SK-N-SH treated with all-trans-retinoic acid at 6 μM for 48 hours (cell line): ENCODE measurements at regions not wholly inside any gene's neighbourhood (a gene's known extent, or its start where the extent isn't known, plus 50 kb on each side); places are given as distances from the start of the nearest gene placed in this dataset.

Experiments used
- ARNTL ChIP-seq: fragments of 450-650 bp; formaldehyde crosslinking; IDR thresholded peaks from 2 replicates; pipeline ENCODE4 v1.5.0; 2020; ENCODE audit warnings: low read depth, mild to moderate bottlenecking, moderate library complexity, borderline replicate concordance
- CREB5 ChIP-seq: fragments of 250-450 bp; sonication (Bioruptor Pico); IDR thresholded peaks from 2 replicates; pipeline ENCODE4 v1.5.1; 2020; ENCODE audit warnings: low read depth, mild to moderate bottlenecking, moderate library complexity
- CSDC2 ChIP-seq: fragments of 250-450 bp; sonication (Bioruptor Pico); IDR thresholded peaks from 2 replicates; pipeline ENCODE4 v1.5.0; 2020; ENCODE audit warnings: mild to moderate bottlenecking, moderate library complexity
- GLIS3 ChIP-seq: fragments of 250-450 bp; sonication (Bioruptor Pico); IDR thresholded peaks from 2 replicates; pipeline ENCODE4 v1.5.0; 2020; ENCODE audit warnings: mild to moderate bottlenecking, moderate library complexity
- ISL1 ChIP-seq: fragments of 250-450 bp; sonication (Bioruptor Pico); IDR thresholded peaks from 2 replicates; pipeline ENCODE4 v2.1.2; 2022; ENCODE audit warnings: mild to moderate bottlenecking, moderate library complexity
- PATZ1 ChIP-seq: fragments of 250-450 bp; sonication (Bioruptor Pico); IDR thresholded peaks from 2 replicates; pipeline ENCODE4 v1.8.0; 2020; ENCODE audit warnings: mild to moderate bottlenecking, moderate library complexity, borderline replicate concordance
- POU6F1 ChIP-seq: fragments of 250-450 bp; sonication (Bioruptor Pico); IDR thresholded peaks from 2 replicates; pipeline ENCODE4 v1.8.0; 2021; ENCODE audit warnings: low read depth, mild to moderate bottlenecking, moderate library complexity, borderline replicate concordance
- PPARA ChIP-seq: fragments of 250-450 bp; sonication (Bioruptor Pico); IDR thresholded peaks from 2 replicates; pipeline ENCODE4 v1.5.0; 2020; ENCODE audit warnings: mild to moderate bottlenecking, borderline replicate concordance
- RARB ChIP-seq: fragments of 250-450 bp; sonication (Bioruptor Pico); IDR thresholded peaks from 2 replicates; pipeline ENCODE4 v1.8.0; 2021; ENCODE audit warnings: mild to moderate bottlenecking, moderate library complexity
- SNAI2 ChIP-seq: fragments of 250-450 bp; sonication (Bioruptor Pico); IDR thresholded peaks from 2 replicates; pipeline ENCODE4 v1.5.0; 2020; ENCODE audit warnings: mild to moderate bottlenecking, moderate library complexity
- ZFP30 ChIP-seq: fragments of 450-650 bp; formaldehyde crosslinking; IDR thresholded peaks from 2 replicates; pipeline ENCODE4 v1.5.0; 2022; ENCODE audit warnings: mild to moderate bottlenecking, moderate library complexity
- ZNF565 ChIP-seq: fragments of 450-650 bp; formaldehyde crosslinking; conservative IDR thresholded peaks from 2 replicates; pipeline ENCODE4 v1.5.0; 2020; ENCODE audit warnings: low read depth, mild to moderate bottlenecking, moderate library complexity
- ZNF70 ChIP-seq: fragments of 450-650 bp; formaldehyde crosslinking; IDR thresholded peaks from 2 replicates; pipeline ENCODE4 v1.5.0; 2020; ENCODE audit warnings: mild to moderate bottlenecking, moderate library complexity

GRCh38 chr6:102763891-102764290, 1370.4 kb downstream of the GRIK2 start:
- TF ChIP-seq ZFP30 (CRISPR knock-in tag) (no peak), ZNF565 (CRISPR knock-in tag) (no peak), ISL1 (CRISPR knock-in tag) (no peak), PPARA (no peak), CSDC2 (CRISPR knock-in tag) (no peak), POU6F1 (CRISPR knock-in tag) (no peak), PATZ1 (CRISPR knock-in tag) (no peak), SNAI2 (CRISPR knock-in tag) (no peak), CREB5 (CRISPR knock-in tag) (no peak), RARB (CRISPR knock-in tag) (no peak), ARNTL (CRISPR knock-in tag) (no peak), ZNF70 (CRISPR knock-in tag) (no peak), GLIS3 (CRISPR knock-in tag) (no peak)
